SK-N-MC (cell line): ENCODE measurements at regions not wholly inside any gene's neighbourhood (a gene's known extent, or its start where the extent isn't known, plus 50 kb on each side); places are given as distances from the start of the nearest gene placed in this dataset.

Experiments used
- EZH2 ChIP-seq: fragments of 200-600 bp; sonication (generic); IDR thresholded peaks from one replicate; pipeline ENCODE4 v1.6.1; 2017; ENCODE audit warnings: antibody characterized with exemption
- FOXP2 ChIP-seq: optimal IDR thresholded peaks from 2 replicates; pipeline ENCODE3; 2011; ENCODE audit warnings: mild to moderate bottlenecking, moderate library complexity; ENCODE audit not compliant: insufficient read depth; ENCODE audit errors: extremely low read length, control extremely low read depth
- POLR2AphosphoS5 ChIP-seq: IDR thresholded peaks from 2 replicates; pipeline ENCODE4 v1.6.1; 2012; ENCODE audit warnings: mild to moderate bottlenecking, low read depth, low read length, borderline replicate concordance

- no peak for TF ChIP-seq EZH2
- no peak for TF ChIP-seq POLR2AphosphoS5
- no peak for TF ChIP-seq FOXP2
Measured at GRCh38 chr7:113452245-113452644, 333.9 kb upstream of the SMIM30 start.
